ENCODE measurements at regions not wholly inside any gene's neighbourhood (a gene's known extent, or its start where the extent isn't known, plus 50 kb on each side); places are given as distances from the start of the nearest gene placed in this dataset.

- H3K9me3 ChIP-seq (replicated peaks; ENCODE audit: control insufficient read depth, insufficient read depth, low read length): no peaks in the 10 kb centered on the region
These were observed 2249.1 kb downstream of the NCAM2 start for GRCh38 chr21:23247334-23247733.

More at GRCh38 chr21:23247334-23247733, 2249.1 kb downstream of the NCAM2 start:
- BruUV-seq (replicated peaks): no TSS peak
- intact Hi-C loops (cut with micrococcal nuclease): no loop called here
- Histone ChIP-seq H3K27ac (ENCODE audit: insufficient read depth, low read depth, low read length) (no peak overlapping the region), H3K79me2 (ENCODE audit: control insufficient read depth, insufficient read depth, low read length) (no peaks in the 10 kb centered on the region), H2AFZ (ENCODE audit: low read depth, low read length) (no peak overlapping the region), H3K36me3 (ENCODE audit: control insufficient read depth in 2 of 2, extremely low read depth in 1 of 2, insufficient read depth in 2 of 2, low read length in 2 of 2) (no peaks in the 10 kb centered on the region), H3K4me3 (replicated peaks in 1 of 3; ENCODE audit: insufficient read depth in 1 of 3, low read depth in 1 of 3, low read length in 3 of 3) (no peak overlapping the region), H3K9me1 (replicated peaks; ENCODE audit: control insufficient read depth, extremely low read depth, insufficient read depth, low read length) (no peaks in the 10 kb centered on the region), H4K20me1 (replicated peaks; ENCODE audit: control insufficient read depth, extremely low read depth, insufficient read depth, low read length) (no peaks in the 10 kb centered on the region), H3K4me1 (ENCODE audit: control insufficient read depth, extremely low read depth, insufficient read depth, low read length) (no peaks in the 10 kb centered on the region), H3K27me3 (ENCODE audit: control insufficient read depth in 2 of 2, insufficient read depth in 2 of 2, low read length in 2 of 2) (no peaks in the 10 kb centered on the region), H3K4me2 (ENCODE audit: insufficient read depth, low read length) (peak overlapping the region; percentile 28), H3K9ac (replicated peaks; ENCODE audit: extremely low read depth, insufficient read depth, low read length) (no peak overlapping the region)
- no peak for FAIRE-seq
- ChIA-PET CTCF (no interaction called here), POLR2A (no interaction called here)
- no peak for TF ChIP-seq GATA2 (IDR thresholded peaks at IDR 0.05; ENCODE audit: insufficient read depth, insufficient read length, low read depth, low read length)
- TF ChIP-seq MYC (IDR thresholded peaks at IDR 0.05; ENCODE audit: low read depth, low read length): no peak
- no peak for TF ChIP-seq EZH2 (IDR thresholded peaks at IDR 0.05; ENCODE audit: borderline replicate concordance, low read depth, low read length, severe bottlenecking)
- TF ChIP-seq FOS (IDR thresholded peaks at IDR 0.05; ENCODE audit: borderline replicate concordance, insufficient read depth, low read length): no peak
- TF ChIP-seq JUN (IDR thresholded peaks at IDR 0.05; ENCODE audit: borderline replicate concordance, insufficient read depth, insufficient read length, low read depth): no peak
- no peak for TF ChIP-seq POLR2A (IDR thresholded peaks at IDR 0.05; ENCODE audit: low read depth, low read length)
- TF ChIP-seq CTCF (IDR thresholded peaks at IDR 0.05; ENCODE audit: extremely low read depth in 1 of 2, insufficient read depth in 1 of 2, low read depth in 1 of 2, low read length in 2 of 2): no peak
- dilution Hi-C loops (cut with MboI; ENCODE audit: extremely low pct_ligation_motif_present, low sequenced_read_pairs): no loop called here
- peak; percentile 52 for DNase-seq (ENCODE audit: low read depth, low spot score)

Measured in endothelial cell of umbilical vein (primary cell).